Astrocyte of the spinal cord (primary cell): ENCODE measurements at regions not wholly inside any gene's neighbourhood (a gene's known extent, or its start where the extent isn't known, plus 50 kb on each side); places are given as distances from the start of the nearest gene placed in this dataset.

Experiments
- DNase-seq: peaks from one replicate; pipeline ENCODE4 v3.0.0; 2011; ENCODE audit warnings: low read depth, low spot score
- H3K4me3 ChIP-seq: 2 replicates; pipeline ENCODE4 v1.5.1; 2011; ENCODE audit warnings: low read depth, mild to moderate bottlenecking, low read length, moderate library complexity
- CTCF ChIP-seq: IDR thresholded peaks from 2 replicates; pipeline ENCODE4 v1.5.1; 2012; ENCODE audit warnings: low read depth, mild to moderate bottlenecking, low read length, inconsistent platforms
- in situ Hi-C: cut with HindIII; loops from 2 replicates; pipeline ENCODE4 v1.10.0; 2017; ENCODE audit warnings: low sequenced_read_pairs

- no peak for DNase-seq
- H3K4me3 ChIP-seq: no peak overlapping the region
- no peak for TF ChIP-seq CTCF
- in situ Hi-C loops: no loop called here
Observed at GRCh38 chr2:17124575-17125318, 393.5 kb downstream of the RAD51AP2 start.

DNA sequence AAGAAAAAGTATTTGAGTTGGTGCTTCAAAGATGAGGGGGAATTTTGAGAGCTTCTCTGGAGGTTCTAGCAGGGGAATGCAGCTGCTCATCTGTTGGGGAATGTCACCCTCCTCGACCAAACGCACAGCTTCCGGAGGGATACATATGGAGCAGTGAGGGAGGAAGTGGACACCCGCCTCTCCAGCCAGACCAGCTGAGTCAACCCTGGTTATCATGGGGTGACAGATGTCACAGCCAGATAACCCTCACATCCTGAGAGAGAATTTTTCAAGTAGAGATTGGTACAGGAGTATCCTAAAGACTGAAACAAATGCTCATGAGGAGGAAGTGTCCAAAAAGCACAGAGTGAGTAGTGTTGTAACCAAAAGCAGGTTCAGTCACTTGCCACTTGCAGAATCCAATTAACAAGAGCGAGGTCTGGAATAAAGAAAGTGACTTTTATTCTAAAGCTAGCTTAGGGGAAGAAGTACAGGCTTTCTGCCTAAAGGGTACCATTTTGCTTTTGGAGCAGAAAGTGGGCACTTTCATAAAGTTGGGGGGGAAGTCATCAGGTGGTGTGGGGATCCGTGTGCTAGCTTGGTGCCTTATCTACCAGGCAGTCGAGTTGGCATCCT is 395.2 kb downstream of the RAD51AP2 start:
- in situ Hi-C loops: no loop called here
- no peak for TF ChIP-seq CTCF
- no peak overlapping the region for H3K4me3 ChIP-seq
- DNase-seq: no peak

DNA sequence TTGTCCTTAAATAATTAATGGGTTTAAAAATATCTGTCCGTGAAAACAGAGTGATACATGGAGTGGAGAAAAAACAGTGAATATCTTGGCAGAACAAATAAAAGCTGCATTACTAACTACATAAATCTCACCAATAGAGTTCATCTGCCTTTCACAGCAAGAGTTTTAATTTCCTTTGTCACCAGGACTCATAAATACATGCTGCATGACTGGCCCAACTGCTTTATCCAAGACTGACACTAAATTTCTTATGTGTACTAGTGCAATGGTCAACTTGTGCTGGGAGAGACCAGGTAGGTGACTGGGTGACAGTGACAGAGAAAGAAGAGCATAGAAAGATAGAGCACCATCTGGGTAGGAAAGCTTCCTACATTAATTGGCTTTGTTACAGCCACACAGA is 402.8 kb downstream of the RAD51AP2 start:
- no peak for TF ChIP-seq CTCF
- in situ Hi-C loops: no loop called here
- H3K4me3 ChIP-seq: no peak overlapping the region
- DNase-seq: no peak

DNA sequence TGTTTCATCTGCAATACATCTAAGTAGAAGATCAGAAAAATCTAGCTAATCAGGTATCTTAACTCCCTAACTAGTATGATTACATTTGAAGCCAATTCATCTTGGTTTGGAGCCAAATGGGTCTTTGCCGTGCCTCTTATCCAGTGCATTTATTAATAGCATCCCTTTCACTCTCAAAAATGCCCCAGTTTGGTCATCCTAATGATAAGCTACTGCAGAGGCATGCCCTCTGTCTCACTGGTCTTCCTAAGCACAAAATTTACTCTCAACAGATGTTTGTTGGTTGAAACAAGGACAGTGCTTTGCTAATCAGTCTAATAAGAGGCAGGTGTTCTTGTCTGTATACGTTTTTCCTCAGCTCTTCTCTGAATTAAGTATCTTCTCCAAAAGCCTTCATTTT is 403.2 kb downstream of the RAD51AP2 start:
- no peak overlapping the region for H3K4me3 ChIP-seq
- no peak for DNase-seq
- in situ Hi-C loops: no loop called here
- no peak for TF ChIP-seq CTCF

- H3K4me3 ChIP-seq: no peak overlapping the region
- no peak for DNase-seq
- TF ChIP-seq CTCF: no peak
- in situ Hi-C loops: no loop called here
Observed at GRCh38 chr2:17107871-17108270, 410.4 kb downstream of the RAD51AP2 start.

GRCh38 chr2:17107151-17107550 is 411.1 kb downstream of the RAD51AP2 start:
- no peak overlapping the region for H3K4me3 ChIP-seq
- in situ Hi-C loops: no loop called here
- DNase-seq: peak; percentile 64
- no peak for TF ChIP-seq CTCF
